A172 (cell line): ENCODE measurements at regions not wholly inside any gene's neighbourhood (a gene's known extent, or its start where the extent isn't known, plus 50 kb on each side); places are given as distances from the start of the nearest gene placed in this dataset.
A peak's percentile ranks its signal among the peaks of the same experiment; 100 is the strongest.
"Not testable (repeated sequence)": the region's sequence is repeated elsewhere in the genome, so short reads cannot be mapped to it uniquely, and the experiment has no call there.

ENCODE experiments used
- DNase-seq: peaks from one replicate; pipeline ENCODE4 v3.0.0-alpha.2; 2015; ENCODE audit warnings: low spot score

DNA sequence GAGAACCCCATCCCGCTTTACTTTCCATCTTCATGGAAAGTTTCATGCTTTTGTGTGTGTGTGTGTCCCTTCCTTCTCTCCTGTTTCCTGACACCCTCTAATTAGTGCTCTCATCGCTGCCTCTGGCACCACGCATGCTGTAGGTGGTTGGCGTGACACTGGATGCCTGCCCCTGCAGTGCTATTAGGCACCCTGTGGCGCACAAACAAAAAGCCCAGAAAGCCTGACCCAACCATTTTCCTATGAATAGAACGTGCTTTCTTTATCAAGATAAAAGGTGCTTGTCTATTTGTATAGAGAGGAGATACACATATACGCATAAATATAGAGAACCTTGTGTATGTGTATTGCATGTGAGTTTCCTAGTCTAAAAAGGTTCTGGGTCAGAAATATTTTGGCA lies 120.8 kb upstream of the CDCA7L start:
- DNase-seq, result no peak

DNA sequence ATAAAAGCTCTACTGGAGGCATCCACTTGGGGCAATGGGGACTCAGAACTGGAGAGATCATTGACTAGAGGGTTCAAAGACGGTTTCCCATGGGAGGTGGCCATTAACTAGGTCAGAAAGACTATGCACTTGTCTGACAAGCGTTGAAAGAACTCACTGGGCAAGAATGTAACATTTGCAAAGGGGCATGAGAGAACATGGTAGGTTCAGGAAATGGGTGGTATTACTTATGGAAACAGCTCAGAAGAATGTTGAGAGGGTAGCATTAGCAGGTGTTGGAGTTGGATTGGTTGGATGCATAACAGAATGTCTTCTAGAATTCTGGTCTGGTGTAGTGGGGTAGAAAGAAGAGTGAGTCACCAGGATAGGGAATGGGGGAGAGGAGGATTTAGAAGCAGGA lies 119.1 kb upstream of the CDCA7L start:
- DNase-seq, result no peak

DNA sequence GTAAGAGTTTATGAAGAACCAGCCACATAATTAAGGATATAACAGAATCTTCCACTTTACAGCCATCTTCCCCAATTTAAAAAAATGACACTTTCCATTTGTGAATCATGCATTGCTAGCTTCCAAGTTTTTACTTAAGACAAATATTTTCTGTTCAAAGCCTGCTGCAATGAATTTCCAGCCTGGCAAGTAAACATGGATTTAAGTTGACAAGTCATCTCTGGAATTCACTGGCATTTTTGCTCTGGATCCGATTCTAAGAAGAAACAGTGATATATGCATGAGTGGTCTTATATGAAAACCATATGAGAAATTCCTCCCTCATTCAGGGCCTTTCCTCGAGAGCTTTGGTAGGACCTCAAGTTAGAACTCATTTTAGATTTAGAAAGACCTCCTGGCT lies 116.1 kb upstream of the CDCA7L start:
- no peak for DNase-seq

DNA sequence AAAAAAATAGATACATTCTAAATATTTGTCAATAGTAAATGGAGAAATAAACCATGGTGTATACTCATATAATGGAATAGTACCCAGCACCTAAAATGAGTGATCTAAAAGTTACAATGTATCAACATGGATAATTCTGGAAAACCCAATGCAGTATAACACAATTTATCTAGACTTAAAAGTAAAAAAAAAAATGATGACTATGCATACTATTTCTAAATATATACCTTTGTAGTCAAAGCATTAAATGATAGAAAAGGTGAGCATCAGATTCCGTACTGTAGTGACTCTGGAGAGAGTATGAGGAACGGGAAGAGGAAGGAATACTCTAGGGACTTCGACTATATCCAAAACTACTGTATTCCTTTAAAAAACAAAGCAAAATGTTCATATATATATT lies 115.2 kb upstream of the CDCA7L start:
- DNase-seq, result no peak

DNA sequence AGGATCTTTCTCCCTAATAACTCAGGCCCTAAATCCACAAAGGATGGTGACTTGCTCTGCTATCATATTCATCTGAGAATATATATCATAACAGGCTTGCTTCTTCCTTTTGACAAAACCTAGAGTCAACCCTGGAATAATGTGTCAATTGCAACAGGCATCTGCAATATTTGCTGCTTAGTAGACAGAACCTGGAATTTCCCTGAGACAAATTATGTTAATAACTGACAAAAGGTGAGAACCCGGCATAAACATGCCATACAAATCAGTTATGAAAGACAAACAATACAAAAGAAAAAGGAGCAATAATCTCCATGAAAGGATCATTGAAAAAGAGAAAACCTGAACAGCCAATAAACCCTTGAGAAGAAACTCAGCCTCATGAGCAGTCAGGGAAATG lies 114.5 kb upstream of the CDCA7L start:
- no peak for DNase-seq

DNA sequence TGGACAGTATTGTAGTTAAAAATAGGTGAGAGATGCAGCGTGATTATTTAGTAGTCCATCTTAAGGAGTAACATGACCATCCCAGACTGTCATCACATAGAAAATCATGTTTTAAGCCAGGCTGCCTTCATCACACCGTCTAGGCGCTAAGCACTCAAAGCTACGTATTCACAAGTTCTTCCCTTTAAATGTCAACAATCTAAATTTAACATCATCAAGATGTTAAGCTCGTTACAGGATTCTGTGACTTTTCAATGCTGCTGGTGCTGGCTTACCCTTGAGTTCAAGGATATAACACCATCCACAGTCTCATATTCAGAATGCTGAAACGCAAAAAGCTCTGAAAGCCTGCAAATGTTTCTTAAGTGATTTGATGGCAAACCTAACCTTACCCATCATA lies 109.5 kb upstream of the CDCA7L start:
- no peak for DNase-seq

DNA sequence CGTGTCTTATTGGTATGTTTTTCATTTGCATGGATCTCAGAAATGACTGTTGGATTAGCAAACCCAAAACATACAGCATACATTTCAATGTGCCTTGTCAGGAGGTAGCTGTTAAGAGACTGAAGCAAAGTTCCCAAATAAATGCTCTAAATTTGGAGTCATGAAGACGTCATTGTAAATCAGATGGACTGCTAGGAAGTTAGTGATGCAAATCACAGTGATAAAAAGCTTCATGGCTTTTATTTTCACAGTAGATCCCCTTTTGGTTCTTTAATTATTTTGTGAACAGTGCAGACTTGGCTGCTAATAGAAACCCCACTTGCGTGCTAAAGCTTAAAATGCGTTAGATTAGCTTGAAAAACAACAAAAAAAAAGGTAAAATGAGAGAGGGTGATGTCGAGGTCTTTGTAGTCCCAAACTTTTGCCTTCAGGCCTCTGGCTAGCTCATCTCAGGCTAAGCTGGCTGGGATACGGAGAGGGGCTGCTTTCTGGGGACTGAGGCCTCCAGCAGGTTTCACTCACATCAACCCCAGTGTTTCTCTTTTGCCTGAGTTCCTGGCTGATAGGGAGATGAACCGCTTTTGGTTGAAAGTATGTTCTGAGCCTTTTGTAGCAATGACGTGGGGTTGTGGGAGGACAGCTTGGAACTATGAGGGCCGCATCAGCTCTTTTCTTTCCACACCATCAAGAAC lies 107.1 kb upstream of the CDCA7L start:
- DNase-seq, result no peak

DNA sequence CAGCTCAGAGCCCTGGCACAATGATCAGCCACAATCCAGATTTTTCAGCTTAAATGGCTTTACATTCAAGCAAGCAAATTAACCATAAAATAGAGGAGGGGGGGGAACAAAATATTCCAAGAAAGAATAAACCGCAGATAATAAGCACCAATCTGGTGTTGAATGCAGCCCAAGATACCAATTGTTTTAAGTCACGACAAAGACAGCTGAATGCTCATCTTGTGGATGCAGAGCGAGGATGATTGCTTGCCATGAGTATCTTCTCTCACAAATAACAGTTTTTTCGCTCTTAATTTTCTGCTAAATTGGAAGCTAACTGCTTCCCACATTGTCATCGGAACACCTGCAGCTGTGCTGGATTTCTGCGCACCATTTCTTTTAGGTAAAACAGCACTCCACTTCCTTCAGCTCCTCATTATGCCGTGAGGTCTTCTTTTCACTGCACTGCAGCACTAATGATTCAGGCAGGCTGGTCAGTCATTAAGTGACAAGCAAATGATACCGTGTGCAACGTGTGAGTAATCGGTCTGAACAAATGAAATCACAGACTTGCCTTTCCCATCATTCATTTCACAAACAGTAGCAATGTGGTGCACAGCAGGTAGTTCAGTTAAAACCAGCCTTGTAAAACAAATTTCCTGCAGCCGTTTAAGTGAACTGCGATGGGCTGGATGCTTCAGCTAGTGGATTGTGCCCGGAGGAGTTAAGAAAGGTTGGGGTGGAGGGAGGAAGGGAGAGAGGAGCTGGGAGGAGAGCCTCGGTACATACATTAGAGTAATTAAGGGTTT lies 106.4 kb upstream of the CDCA7L start:
- DNase-seq, result peak; percentile 33

DNA sequence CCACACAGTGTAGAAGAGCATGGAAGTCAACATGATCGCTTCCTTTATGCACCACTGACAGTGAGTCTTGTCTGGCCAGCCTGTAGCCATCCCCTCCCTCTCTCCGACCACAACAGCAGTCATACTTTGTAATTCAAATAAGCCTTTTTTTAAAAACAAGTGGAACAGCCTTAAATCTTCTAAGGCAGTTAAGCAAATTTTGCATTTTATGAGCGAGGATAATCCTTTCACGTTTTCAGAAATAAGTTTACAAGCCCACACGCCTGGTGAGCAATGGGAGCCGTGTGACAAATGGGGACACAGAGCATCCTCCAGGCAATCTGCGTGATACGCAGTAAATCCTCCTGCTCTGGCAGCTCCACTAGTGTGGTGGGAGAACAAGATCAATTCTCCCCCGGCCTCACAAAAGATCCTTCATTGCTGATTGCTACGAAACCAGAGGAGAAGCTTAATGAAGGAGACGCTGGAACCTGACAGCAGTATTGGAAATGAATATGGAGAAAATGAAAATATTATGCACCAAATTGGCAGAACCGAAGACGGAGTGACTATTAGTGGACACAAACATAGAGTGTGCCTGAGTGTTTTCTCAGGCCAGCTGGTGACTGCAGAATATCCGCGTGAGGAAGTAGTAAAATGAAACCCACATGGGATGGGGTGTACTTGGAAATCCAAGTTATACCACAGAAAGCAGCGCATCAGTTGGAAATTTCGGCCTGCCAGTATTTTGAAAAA lies 104.2 kb upstream of the CDCA7L start:
- no peak for DNase-seq

DNA sequence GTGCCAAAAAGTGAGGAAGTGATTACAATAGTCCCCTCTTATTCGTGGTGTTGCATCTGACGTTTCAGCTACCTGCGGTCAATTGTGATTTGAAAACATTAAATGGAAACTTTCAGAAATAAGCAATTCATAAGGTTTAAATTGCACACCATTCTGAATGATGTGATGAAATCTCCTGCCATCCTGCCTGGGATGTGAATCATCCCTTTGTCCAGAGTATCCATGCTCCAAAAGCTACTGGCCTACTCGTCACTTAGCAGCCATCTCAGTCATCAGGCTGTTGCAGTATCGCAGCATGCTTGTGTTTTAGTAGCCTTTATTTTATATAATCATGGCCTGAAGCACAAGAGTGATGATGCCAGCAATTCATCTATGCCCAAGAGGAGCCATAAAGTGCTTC lies 97.7 kb upstream of the CDCA7L start:
- DNase-seq, result no peak

DNA sequence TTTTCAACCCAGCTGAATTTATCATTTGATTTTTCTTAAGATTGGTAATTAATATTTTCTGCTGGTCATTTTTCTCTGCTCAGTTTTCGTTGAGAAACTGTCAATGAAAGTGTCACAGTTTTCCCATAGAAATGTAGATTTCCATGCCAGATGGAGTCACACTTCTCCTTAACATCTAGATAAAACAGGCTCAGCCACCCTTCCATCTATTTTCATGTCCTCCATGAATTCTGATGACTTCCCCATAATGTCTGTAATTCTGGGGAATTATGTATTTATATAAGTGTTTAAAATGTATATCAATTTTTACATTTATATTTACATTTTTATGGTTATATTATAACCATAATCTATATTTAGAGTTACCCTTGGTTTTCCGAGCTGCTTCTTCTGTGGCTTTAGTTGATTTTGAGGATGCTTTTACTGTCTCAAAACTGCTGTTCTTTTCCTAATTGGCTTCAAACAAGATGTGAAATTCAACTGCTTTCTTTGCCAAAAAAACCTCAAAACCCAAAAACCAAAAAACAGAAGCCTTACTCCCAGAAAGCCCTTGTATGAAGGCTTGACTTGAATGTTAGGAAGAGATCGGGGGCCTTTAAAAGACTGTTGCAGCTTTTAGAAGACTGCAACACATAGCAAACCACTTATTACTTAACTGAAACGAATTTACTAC lies 95.4 kb upstream of the CDCA7L start:
- DNase-seq, result no peak

DNA sequence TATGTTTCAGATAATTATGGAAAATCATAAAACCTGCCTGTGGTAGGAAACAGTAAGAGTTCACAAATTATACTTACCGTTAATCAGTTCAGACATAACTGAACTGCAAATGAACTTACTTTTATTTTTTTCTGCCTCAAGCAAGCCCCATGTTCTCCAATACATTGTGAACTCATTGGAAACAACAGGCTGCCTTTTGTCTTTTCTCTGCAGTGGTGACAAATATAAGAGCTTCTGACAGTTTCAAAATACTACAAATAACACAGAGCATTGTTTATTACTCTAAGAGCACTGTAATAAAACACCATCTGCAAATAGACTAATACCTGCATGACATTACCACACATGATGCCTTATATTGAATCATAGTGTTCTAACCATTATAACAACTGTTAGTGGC lies 94.0 kb upstream of the CDCA7L start:
- DNase-seq, result no peak

DNA sequence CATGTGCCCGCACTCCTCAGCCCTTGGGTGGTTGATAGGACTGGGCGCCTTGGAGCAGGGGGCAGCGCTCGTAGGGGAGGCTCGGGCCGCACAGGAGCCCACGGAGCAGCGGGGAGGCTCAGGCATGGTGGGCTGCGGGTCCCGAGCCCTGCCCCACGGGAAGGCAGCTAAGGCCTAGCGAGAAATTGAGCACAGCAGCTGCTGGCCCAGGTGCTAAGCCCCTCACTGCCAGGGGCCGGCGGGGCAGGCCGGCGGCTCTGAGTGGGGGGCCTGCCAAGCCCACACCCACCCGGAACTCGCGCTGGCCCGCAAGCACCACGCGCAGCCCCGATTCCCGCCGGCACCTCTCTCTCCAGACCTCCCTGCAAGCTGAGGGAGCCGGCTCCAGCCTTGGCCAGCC lies 86.7 kb upstream of the CDCA7L start:
- DNase-seq, result not testable (repeated sequence)

DNA sequence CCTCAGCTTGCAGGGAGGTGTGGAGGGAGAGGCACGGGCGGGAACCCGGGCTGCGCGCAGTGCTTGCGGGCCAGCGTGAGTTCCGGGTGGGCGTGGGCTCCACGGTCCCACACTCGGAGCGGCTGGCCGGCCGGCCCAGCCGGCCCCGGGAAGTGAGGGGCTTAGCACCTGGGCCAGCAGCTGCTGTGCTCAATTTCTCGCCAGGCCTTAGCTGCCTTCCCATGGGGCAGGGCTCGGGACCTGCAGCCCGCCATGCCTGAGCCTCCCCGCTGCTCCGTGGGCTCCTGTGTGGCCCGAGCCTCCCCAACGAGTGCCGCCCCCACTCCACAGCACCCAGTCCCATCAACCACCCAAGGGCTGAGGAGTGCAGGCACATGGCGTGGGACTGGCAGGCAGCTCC lies 83.0 kb upstream of the CDCA7L start:
- not testable (repeated sequence) for DNase-seq

DNA sequence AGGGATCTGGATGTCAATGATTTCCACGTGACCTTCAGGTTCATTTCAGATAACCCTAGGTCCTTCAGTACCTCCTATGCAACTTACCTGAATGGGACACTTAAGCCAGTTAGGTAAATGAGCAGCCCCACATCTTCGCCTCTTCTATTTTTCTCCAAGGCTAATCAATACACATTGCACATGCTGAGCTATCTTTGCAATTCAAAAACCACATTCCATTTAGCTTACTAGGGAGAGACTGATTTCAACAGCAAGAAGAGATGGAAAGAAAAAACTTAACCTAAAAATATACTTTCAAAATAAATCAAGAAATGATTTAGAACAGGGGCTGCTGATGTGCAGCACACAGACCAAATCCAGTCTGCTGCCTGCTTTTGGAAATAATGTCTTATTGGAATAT lies 81.8 kb upstream of the CDCA7L start:
- DNase-seq, result no peak

DNA sequence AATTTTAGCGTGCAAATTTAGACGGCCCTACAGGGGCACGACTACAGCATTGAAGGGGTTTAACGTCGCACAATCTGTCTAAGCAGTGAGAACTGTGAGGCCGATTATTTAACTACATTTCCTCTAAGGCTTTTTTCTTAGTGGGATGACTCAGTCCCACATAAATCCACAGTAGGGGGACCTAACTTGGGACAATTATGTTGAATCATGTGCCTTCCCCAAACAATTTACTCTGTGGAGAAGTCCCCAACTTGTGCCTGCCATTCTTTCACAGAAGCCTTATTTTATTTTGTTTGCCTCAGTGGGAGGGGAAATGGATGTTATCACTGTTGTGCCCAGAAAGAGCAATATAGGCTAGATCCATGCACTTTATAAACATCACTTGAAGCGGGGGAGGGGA lies 80.3 kb upstream of the CDCA7L start:
- DNase-seq, result peak; percentile 21

DNA sequence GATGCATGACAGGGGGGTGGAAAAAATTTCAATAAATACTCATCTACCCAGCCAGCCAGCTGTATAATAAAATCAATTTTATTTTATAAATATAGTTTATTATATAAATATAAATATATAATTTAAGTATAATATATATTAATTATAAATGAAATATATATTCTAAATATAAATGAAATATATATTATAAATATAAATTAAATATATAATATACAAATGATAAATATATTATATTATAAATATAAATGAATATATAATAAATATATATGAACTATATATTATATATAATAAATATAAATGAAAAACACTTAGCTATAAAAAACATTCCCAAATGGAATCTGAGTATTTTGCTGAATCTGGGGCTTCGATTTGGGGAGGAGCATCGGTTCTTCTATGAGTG lies 79.4 kb upstream of the CDCA7L start:
- no peak for DNase-seq

DNA sequence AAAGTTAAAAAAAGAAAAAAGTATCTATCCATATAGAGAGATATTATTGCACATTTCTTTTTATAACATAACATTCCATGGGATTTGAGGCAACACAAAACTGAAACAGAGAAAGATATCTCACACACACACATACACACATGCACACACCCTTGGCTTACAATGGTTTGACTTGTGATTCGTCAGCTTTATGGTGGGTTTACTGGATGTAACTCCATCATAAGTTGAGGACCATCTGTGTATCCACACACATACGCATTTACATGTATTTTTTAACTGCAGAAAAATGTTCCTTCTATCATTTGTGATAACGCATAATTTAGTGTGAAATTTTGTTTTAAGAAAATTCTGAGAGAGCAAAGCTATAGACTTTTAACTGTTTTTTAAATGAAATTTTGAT lies 74.2 kb upstream of the CDCA7L start:
- DNase-seq, result no peak

DNA sequence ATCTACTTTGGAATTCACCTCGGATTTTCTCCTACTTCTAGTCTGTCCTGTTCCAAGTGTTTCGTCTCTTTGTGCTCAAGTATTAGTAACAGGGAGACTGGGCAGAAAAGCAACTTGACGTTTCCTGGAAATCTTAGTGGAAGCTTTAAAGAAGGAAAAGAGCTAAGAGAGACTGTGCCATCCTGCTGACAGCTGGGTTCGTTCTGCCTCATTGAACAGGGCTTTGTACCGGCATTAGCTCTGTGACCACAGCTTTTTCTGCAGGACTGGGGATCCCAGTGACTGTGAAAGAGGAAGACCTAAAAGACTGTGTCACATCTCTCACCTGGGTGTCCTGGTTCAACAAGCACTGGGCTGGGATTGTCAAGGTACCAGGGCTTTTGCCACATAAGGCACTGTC lies 70.8 kb upstream of the CDCA7L start:
- no peak for DNase-seq

DNA sequence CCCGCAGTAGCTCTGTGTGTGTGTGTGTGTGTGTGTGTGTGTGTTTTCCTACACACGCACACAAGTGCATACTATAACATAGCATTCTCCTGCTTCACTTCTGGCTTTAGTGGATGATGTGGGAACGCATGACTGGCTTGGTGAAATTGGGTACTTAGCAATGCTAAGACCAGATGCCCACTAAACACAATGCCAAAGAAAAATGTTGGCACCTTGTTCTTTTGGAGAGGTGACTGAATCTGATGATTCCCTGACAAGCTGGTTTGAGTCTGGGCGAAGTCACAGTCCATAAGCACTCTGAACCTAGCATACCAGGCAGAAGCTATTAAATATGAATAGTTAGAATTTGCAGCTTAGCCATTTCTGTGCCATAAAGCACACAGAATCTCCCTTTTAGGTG lies 68.0 kb upstream of the CDCA7L start:
- DNase-seq, result no peak

DNA sequence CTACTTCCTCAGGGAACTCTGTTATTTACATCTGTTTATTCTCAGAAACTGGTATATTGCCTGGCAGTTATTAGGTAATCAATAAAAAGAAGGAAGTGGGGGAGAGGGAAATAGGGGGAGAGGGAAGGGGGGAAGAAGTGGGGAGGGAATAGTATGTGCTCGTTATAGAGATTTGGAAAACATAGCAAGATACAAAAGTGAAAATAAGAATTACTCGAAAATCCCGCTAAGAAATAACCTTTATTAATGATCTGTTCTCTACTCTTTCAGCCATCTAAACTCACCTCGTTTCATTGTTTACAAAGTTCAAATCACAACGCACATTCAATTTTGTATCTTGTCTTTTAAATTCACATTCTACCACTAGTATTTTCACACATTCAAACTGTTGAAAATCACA lies 63.0 kb upstream of the CDCA7L start:
- DNase-seq, result no peak

DNA sequence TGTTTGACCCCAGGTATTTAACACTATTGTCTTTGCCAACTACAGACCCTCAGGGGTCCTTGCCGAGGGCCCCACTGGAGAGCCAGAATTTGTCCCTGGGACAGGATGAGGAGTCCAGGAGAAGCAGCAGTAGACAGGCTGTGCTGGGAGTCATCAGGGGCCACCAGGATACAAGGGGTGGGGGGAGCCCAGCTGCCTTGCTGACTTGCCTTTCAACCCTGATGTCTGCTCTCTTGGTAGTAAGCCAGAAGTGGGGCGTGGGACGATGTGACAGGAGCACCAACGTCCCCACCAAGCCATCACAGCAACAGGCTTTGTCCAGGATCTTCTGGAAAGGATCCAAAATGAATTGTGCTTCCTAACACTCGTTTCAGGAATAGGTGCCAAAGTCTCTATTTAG lies 62.4 kb upstream of the CDCA7L start:
- DNase-seq, result no peak
